Ascending aorta (tissue), 2 donors: ENCODE measurements at regions not wholly inside any gene's neighbourhood (a gene's known extent, or its start where the extent isn't known, plus 50 kb on each side); places are given as distances from the start of the nearest gene placed in this dataset.

Source experiments
- DNase-seq, 2 donors: peaks; one replicate each; pipeline ENCODE4 v3.0.0-alpha.2; 2019; ENCODE audit warnings: low spot score in 2 of 2
- H3K27ac ChIP-seq, 2 donors: fragments of 200-600 bp; sonication (generic); one replicate each; pipeline ENCODE4 v1.5.1; 2016 to 2017; ENCODE audit warnings: mild to moderate bottlenecking in 1 of 2
- H3K27me3 ChIP-seq: fragments of 200-600 bp; sonication (generic); one replicate; pipeline ENCODE4 v1.5.1; 2017
- H3K36me3 ChIP-seq, 2 donors: fragments of 200-600 bp; sonication (generic); one replicate each; pipeline ENCODE4 v1.5.1; 2016
- H3K4me1 ChIP-seq, 2 donors: fragments of 200-600 bp; sonication (generic); one replicate each; pipeline ENCODE4 v1.5.1; 2016 to 2017; ENCODE audit warnings: mild to moderate bottlenecking in 1 of 2
- H3K4me3 ChIP-seq, 2 donors: fragments of 200-600 bp; sonication (generic); one replicate each; pipeline ENCODE4 v1.5.1; 2016 to 2017; ENCODE audit warnings: mild to moderate bottlenecking in 1 of 2
- H3K9me3 ChIP-seq, 2 donors: fragments of 200-600 bp; sonication (generic); one replicate each; pipeline ENCODE4 v1.5.1; 2016
- CTCF ChIP-seq, 3 experiments: fragments of 200-600 bp in 2 of 3; fragments of 450-650 bp in 1 of 3; sonication (generic) in 2 of 3; IDR thresholded peaks; one replicate each; pipeline ENCODE4 v1.5.1; 2016 to 2019; ENCODE audit warnings: antibody characterized with exemption in 3 of 3, mild to moderate bottlenecking in 1 of 3, moderate library complexity in 1 of 3
- intact Hi-C: fragments of 100-400 bp; cut with DNase I; formaldehyde crosslinking; loops from one replicate; pipeline ENCODE4 v1.15.1; 2023

GRCh38 chr9:1156794-1157550, 106.8 kb downstream of the DMRT2 start:
- intact Hi-C loops, result no loop called here
- H3K9me3 ChIP-seq, result no peaks in the 10 kb centered on the region
- H3K36me3 ChIP-seq, result no peaks in the 10 kb centered on the region
- H3K4me1 ChIP-seq, result no peaks in the 10 kb centered on the region
- no peaks in the 10 kb centered on the region for H3K27me3 ChIP-seq
- no peak overlapping the region for H3K27ac ChIP-seq
- TF ChIP-seq CTCF (IDR thresholded peaks at IDR 0.05), result no peak
- no peak for DNase-seq
- H3K4me3 ChIP-seq, result no peak overlapping the region

- DNase-seq, result no peak
- Histone ChIP-seq H3K9me3 (no peaks in the 10 kb centered on the region), H3K4me1 (no peaks in the 10 kb centered on the region), H3K27me3 (no peaks in the 10 kb centered on the region), H3K27ac (no peak overlapping the region), H3K4me3 (no peak overlapping the region), H3K36me3 (no peaks in the 10 kb centered on the region)
- no peak for TF ChIP-seq CTCF (IDR thresholded peaks at IDR 0.05)
- intact Hi-C loops, result no loop called here
Observed at GRCh38 chr9:1157836-1158235, 107.7 kb downstream of the DMRT2 start.

- H3K9me3 ChIP-seq, result peaks cover 0 to 10% of the 10 kb centered on the region in 2 donors
- intact Hi-C loops, result no loop called here
- no peaks in the 10 kb centered on the region for H3K27me3 ChIP-seq
- no peak overlapping the region for H3K4me3 ChIP-seq
- no peaks in the 10 kb centered on the region for H3K36me3 ChIP-seq
- H3K27ac ChIP-seq, result no peak overlapping the region
- TF ChIP-seq CTCF (IDR thresholded peaks at IDR 0.05), result no peak
- DNase-seq, result no peak
- H3K4me1 ChIP-seq, result no peaks in the 10 kb centered on the region
Observed at GRCh38 chr9:1170918-1171317, 120.8 kb downstream of the DMRT2 start.

- no peaks in the 10 kb centered on the region for H3K4me1 ChIP-seq
- peaks cover 0 to 10% of the 10 kb centered on the region in 2 donors for H3K9me3 ChIP-seq
- no peak for DNase-seq
- H3K27ac ChIP-seq, result no peak overlapping the region
- H3K27me3 ChIP-seq, result no peaks in the 10 kb centered on the region
- H3K36me3 ChIP-seq, result no peaks in the 10 kb centered on the region
- intact Hi-C loops, result no loop called here
- TF ChIP-seq CTCF (IDR thresholded peaks at IDR 0.05), result no peak
- no peak overlapping the region for H3K4me3 ChIP-seq
Observed at GRCh38 chr9:1171546-1171945, 121.4 kb downstream of the DMRT2 start.

DNA sequence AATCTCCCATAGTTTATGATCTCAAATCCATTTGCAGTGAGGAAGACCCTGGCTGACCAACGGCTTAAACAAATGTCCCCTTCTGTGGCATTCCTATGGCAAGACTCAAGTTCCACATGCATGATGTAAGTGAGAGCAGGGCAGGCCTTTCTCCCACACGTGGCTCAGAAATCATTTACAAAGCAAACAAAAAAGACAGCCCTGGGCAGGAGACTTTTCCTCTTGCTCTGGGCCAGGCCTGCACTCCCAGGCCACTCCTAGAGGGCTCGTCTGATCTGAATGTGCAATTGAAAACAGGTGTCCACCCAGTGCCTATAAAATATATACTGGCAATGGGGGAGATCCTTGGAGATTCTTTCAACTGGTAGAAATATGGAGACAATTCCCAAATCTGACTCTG, 123.1 kb downstream of the DMRT2 start:
- H3K4me1 ChIP-seq, result no peaks in the 10 kb centered on the region
- no peak for DNase-seq
- H3K27ac ChIP-seq, result no peak overlapping the region
- no peaks in the 10 kb centered on the region for H3K27me3 ChIP-seq
- TF ChIP-seq CTCF (IDR thresholded peaks at IDR 0.05), result no peak
- intact Hi-C loops, result no loop called here
- peaks cover 0 to 4% of the 10 kb centered on the region in 2 donors for H3K9me3 ChIP-seq
- no peaks in the 10 kb centered on the region for H3K36me3 ChIP-seq
- H3K4me3 ChIP-seq, result no peak overlapping the region

GRCh38 chr9:1173993-1174392, 123.8 kb downstream of the DMRT2 start:
- no peak for TF ChIP-seq CTCF (IDR thresholded peaks at IDR 0.05)
- Histone ChIP-seq H3K9me3 (no peaks in the 10 kb centered on the region), H3K4me1 (no peaks in the 10 kb centered on the region), H3K4me3 (no peak overlapping the region), H3K36me3 (no peaks in the 10 kb centered on the region), H3K27ac (no peak overlapping the region), H3K27me3 (no peaks in the 10 kb centered on the region)
- no peak for DNase-seq
- intact Hi-C loops, result no loop called here
